HepG2 (cell line): ENCODE measurements at regions not wholly inside any gene's neighbourhood (a gene's known extent, or its start where the extent isn't known, plus 50 kb on each side); places are given as distances from the start of the nearest gene placed in this dataset.

ENCODE experiments used
- ATF7 ChIP-seq, 2 experiments: fragments of 450-650 bp in 1 of 2; sonication (generic) in 1 of 2; formaldehyde crosslinking in 1 of 2; IDR thresholded peaks; 2 replicates each; pipeline versions ENCODE4 v1.4.0 to v1.6.1; 2016 to 2020; ENCODE audit warnings: antibody characterized with exemption in 1 of 2, mild to moderate bottlenecking in 1 of 2, missing genetic modification reagents in 1 of 2
- CENPT ChIP-seq: sonication (generic); formaldehyde crosslinking; IDR thresholded peaks from 2 replicates; pipeline ENCODE4 v1.8.0; 2022; ENCODE audit warnings: low read depth, mild to moderate bottlenecking, moderate library complexity, missing genetic modification reagents
- CHD2 ChIP-seq: IDR thresholded peaks from 2 replicates; pipeline ENCODE4 v1.6.1; 2011; ENCODE audit warnings: low read depth, low read length, improper control_type of control experiment
- HOXD1 ChIP-seq: sonication (generic); formaldehyde crosslinking; IDR thresholded peaks from 2 replicates; pipeline ENCODE4 v1.5.0; 2020; ENCODE audit warnings: missing genetic modification reagents
- MAFF ChIP-seq: IDR thresholded peaks from 2 replicates; pipeline ENCODE4 v1.6.1; 2011; ENCODE audit warnings: low read depth, low read length, improper control_type of control experiment
- PBX3 ChIP-seq: sonication (generic); formaldehyde crosslinking; IDR thresholded peaks from 2 replicates; pipeline ENCODE4 v1.8.1; 2023; ENCODE audit warnings: missing genetic modification reagents, inconsistent platforms, borderline replicate concordance
- PHF8 ChIP-seq: sonication (generic); formaldehyde crosslinking; IDR thresholded peaks from 2 replicates; pipeline ENCODE4 v1.5.0; 2020; ENCODE audit warnings: missing genetic modification reagents
- POLR2A ChIP-seq, 2 experiments: IDR thresholded peaks; 2 replicates each; pipeline ENCODE4 v1.6.1; 2011; ENCODE audit warnings: low read depth in 2 of 2, low read length in 2 of 2, mild to moderate bottlenecking in 1 of 2, moderate library complexity in 1 of 2; ENCODE audit not compliant: insufficient read depth in 1 of 2
- THYN1 ChIP-seq: sonication (generic); formaldehyde crosslinking; IDR thresholded peaks from 2 replicates; pipeline ENCODE4 v1.8.1; 2023; ENCODE audit warnings: low read depth, mild to moderate bottlenecking, moderate library complexity, missing genetic modification reagents, borderline replicate concordance
- ZSCAN20 ChIP-seq: sonication (generic); formaldehyde crosslinking; IDR thresholded peaks from 2 replicates; pipeline ENCODE4 v1.4.0; 2020; ENCODE audit warnings: missing genetic modification reagents, mild to moderate bottlenecking, borderline replicate concordance
- TF ChIP-seq, protein P1 (sequence below): sonication (generic); formaldehyde crosslinking; IDR thresholded peaks from 2 replicates; pipeline ENCODE4 v1.5.0; 2020; ENCODE audit warnings: mild to moderate bottlenecking, missing genetic modification reagents, moderate library complexity
- TF ChIP-seq, protein P2 (sequence below): IDR thresholded peaks from 2 replicates; pipeline ENCODE4 v1.6.1; 2016; ENCODE audit warnings: low read depth, control low read depth
- TF ChIP-seq, protein P3 (sequence below): sonication (generic); formaldehyde crosslinking; IDR thresholded peaks from 2 replicates; pipeline ENCODE4 v1.8.1; 2022; ENCODE audit warnings: low read depth, mild to moderate bottlenecking, missing genetic modification reagents

GRCh38 chr17:11151818-11152425 is 89.1 kb upstream of the SHISA6 start:
- TF ChIP-seq THYN1 (CRISPR knock-in tag), result no peak
- TF ChIP-seq, protein P1, sequence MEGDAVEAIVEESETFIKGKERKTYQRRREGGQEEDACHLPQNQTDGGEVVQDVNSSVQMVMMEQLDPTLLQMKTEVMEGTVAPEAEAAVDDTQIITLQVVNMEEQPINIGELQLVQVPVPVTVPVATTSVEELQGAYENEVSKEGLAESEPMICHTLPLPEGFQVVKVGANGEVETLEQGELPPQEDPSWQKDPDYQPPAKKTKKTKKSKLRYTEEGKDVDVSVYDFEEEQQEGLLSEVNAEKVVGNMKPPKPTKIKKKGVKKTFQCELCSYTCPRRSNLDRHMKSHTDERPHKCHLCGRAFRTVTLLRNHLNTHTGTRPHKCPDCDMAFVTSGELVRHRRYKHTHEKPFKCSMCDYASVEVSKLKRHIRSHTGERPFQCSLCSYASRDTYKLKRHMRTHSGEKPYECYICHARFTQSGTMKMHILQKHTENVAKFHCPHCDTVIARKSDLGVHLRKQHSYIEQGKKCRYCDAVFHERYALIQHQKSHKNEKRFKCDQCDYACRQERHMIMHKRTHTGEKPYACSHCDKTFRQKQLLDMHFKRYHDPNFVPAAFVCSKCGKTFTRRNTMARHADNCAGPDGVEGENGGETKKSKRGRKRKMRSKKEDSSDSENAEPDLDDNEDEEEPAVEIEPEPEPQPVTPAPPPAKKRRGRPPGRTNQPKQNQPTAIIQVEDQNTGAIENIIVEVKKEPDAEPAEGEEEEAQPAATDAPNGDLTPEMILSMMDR (CRISPR knock-in tag), result no peak
- TF ChIP-seq, protein P2, sequence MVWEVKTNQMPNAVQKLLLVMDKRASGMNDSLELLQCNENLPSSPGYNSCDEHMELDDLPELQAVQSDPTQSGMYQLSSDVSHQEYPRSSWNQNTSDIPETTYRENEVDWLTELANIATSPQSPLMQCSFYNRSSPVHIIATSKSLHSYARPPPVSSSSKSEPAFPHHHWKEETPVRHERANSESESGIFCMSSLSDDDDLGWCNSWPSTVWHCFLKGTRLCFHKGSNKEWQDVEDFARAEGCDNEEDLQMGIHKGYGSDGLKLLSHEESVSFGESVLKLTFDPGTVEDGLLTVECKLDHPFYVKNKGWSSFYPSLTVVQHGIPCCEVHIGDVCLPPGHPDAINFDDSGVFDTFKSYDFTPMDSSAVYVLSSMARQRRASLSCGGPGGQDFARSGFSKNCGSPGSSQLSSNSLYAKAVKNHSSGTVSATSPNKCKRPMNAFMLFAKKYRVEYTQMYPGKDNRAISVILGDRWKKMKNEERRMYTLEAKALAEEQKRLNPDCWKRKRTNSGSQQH (CRISPR knock-in tag), result no peak
- TF ChIP-seq ATF7 (IDR thresholded peaks at IDR 0.05), result no peak
- TF ChIP-seq ATF7 (CRISPR knock-in tag; IDR thresholded peaks at IDR 0.05), result no peak
- TF ChIP-seq ZSCAN20 (CRISPR knock-in tag), result no peak
- no peak for TF ChIP-seq CENPT (CRISPR knock-in tag)
- TF ChIP-seq PHF8, result no peak
- no peak for TF ChIP-seq POLR2A (IDR thresholded peaks at IDR 0.05; ENCODE audit: insufficient read depth in 1 of 2, low read depth in 2 of 2, low read length in 2 of 2)
- TF ChIP-seq, protein P3, sequence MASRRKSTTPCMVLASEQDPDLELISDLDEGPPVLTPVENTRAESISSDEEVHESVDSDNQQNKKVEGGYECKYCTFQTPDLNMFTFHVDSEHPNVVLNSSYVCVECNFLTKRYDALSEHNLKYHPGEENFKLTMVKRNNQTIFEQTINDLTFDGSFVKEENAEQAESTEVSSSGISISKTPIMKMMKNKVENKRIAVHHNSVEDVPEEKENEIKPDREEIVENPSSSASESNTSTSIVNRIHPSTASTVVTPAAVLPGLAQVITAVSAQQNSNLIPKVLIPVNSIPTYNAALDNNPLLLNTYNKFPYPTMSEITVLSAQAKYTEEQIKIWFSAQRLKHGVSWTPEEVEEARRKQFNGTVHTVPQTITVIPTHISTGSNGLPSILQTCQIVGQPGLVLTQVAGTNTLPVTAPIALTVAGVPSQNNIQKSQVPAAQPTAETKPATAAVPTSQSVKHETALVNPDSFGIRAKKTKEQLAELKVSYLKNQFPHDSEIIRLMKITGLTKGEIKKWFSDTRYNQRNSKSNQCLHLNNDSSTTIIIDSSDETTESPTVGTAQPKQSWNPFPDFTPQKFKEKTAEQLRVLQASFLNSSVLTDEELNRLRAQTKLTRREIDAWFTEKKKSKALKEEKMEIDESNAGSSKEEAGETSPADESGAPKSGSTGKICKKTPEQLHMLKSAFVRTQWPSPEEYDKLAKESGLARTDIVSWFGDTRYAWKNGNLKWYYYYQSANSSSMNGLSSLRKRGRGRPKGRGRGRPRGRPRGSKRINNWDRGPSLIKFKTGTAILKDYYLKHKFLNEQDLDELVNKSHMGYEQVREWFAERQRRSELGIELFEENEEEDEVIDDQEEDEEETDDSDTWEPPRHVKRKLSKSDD (CRISPR knock-in tag), result no peak
- no peak for TF ChIP-seq MAFF
- TF ChIP-seq CHD2, result no peak
- no peak for TF ChIP-seq HOXD1 (CRISPR knock-in tag)
- TF ChIP-seq PBX3 (CRISPR knock-in tag), result no peak
